ENCODE measurements at regions not wholly inside any gene's neighbourhood (a gene's known extent, or its start where the extent isn't known, plus 50 kb on each side); places are given as distances from the start of the nearest gene placed in this dataset.
"Not testable (repeated sequence)": the region's sequence is repeated elsewhere in the genome, so short reads cannot be mapped to it uniquely, and the experiment has no call there.

DNA sequence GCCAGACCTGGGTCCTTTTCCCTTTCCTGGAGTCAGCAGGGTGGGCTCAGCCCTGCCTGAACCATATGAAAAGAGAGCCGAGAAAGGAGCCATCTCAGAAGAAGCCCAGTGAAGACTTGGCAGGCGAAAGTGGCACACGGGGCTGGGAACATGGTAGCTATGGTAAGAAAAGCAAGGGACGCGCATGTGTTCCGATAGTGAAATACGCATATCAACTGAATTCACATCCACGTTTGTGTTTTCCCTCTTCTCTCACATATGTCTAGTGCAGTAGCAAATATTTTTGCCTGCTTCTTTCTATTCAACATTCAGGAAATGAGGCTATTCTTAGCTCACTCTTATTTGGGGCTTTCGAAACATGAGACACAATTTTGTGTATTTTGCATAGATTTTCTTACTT, 54.1 kb upstream of the PEG3 start:
- DNase-seq: no peak

DNA sequence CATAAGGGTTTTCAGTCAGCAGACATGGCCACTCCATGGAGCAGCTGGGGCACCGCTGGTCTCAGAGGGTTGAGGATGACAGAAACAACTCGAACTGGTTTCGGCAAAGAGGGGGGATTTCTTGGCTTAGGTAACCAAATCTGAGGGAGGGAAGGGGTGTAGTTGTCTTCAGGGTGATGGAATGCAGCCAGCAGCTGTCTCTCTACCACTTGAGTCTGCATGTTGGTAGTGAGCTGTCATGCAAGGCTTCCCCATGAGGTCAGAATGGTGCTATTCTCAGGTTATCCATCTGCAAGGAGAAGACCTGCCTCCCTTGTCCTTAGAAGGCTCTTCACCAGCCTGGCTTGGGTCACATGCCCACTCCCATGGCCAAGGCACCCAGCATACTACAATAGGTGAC, 55.6 kb upstream of the PEG3 start:
- DNase-seq: no peak

GRCh38 chr19:56899943-56900342, 59.4 kb upstream of the PEG3 start:
- DNase-seq: no peak

DNA sequence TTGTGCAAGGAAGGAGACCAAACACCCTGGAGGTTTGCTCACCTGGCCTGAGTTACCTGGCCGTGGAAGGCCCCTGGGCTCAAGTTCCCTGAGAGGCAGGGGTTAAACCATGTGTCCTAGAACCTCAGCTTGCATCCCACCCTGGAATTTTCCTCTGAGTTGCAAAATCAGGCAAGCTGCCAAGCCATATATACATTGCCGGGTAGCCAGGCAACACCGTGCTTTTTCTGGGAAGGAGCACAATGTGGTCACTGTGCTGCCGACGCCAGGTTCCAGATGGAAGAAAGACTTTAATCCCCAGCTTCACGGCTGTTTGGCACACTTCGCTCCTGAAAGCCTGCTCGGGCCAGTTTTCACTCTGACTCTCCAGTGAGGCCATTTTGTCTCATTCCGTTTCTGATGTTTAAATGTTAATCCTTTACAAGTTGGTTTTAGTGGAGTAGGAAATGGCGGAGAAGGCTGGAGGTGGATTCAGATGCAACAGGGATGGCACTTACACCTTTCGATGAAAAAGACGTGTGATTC, 60.1 kb upstream of the PEG3 start:
- peak; percentile 92 for DNase-seq

- peak; percentile 70 for DNase-seq
Measured at GRCh38 chr19:56905631-56906150, 65.2 kb upstream of the PEG3 start.

DNA sequence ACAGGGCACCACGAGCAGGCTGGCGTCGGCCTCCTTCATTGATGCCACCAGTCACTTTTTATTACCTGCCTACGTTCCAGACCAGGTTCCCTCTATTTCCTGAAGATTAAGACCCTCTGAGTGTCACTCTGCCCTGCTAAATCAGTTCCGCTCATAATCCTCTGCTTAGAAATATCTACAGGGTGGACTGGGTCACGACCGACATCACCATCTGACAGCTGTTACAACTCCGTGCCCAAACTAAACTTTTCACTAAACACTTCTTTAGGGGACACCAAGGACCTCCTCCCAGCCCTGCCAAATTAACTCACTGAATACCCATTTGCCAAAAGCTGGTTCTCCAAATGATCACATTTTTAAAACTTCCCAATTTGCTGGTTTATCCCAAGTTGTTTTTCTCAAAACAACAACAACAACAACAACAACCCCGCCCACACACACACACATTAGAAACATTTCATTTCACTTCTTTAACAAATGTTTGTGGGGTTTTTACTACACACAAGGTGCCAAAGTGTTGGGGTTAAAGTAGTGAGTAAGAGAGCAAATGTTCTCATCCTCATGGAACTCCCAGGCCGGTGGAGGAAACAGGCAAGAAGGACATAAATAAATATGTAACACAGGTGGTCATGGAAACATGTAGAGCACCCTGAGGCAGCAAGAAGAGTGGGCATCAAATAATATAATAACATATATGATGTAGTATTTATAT, 72.0 kb upstream of the PEG3 start:
- no peak for DNase-seq

DNA sequence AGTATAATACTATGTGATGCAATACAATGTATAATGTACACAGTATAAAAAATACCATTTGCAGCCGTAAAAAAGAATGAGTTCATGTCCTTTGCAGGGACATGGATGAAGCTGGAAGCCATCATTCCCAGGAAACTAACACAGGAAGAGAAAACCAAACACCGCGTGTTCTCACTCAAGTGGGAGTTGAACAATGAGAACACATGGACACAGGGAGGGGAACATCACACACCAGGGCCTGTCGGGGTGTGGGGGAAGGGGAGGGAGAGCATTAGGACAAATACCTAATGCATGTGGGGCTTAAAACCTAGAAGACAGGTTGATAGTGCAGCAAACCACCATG, 72.6 kb upstream of the PEG3 start:
- DNase-seq: not testable (repeated sequence)

- DNase-seq: no peak
Measured at GRCh38 chr19:56916528-56916927, 76.0 kb upstream of the PEG3 start.

- DNase-seq: no peak
Measured at GRCh38 chr19:56917529-56917928, 77.0 kb upstream of the PEG3 start.

DNA sequence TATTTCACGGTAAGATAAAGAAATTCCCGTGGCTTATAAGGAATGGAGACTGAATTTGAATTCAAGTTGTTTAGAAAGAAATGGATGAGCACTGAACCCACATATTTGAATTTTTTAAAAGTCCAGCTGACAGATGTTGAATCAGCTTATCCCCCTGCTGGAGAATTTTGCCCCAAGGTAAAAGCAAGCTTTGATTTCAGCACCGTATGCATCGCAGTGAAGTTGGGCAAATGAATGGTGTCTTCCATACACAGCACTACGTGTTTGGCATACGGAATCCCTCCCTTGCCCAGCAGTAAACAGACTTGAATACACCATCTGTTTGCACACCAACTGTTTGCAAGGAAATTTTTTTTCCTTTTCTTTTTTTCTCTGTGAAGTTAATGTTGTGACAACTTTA, 77.5 kb upstream of the PEG3 start:
- DNase-seq: no peak

GRCh38 chr19:56918682-56919307, 78.3 kb upstream of the PEG3 start:
- no peak for DNase-seq

GRCh38 chr19:56919308-56919995, 78.9 kb upstream of the PEG3 start:
- no peak for DNase-seq

- not testable (repeated sequence) for DNase-seq
Measured at GRCh38 chr19:56926094-56926493, 85.6 kb upstream of the PEG3 start.

GRCh38 chr19:56927294-56927693, 86.8 kb upstream of the PEG3 start:
- no peak for DNase-seq

DNA sequence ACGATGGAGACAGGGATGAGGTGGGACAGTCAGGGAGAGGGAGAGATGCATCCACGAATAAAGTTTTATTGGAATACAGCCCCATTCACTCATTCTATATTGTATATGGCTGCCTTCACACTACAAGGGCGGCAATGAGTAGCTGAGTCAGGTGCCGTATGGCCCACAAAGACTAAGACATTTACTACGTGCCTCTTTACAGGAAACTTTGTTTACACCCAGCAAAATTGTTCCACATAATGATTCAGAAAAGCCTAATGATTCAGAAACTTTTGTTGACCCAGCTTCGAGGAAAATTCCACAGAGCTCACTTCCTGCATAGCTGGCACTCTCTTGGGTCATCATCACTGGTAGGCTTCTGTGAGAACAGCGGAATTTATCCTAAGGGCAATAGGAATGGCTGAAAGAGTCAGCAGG, 87.3 kb upstream of the PEG3 start:
- DNase-seq: no peak

DNA sequence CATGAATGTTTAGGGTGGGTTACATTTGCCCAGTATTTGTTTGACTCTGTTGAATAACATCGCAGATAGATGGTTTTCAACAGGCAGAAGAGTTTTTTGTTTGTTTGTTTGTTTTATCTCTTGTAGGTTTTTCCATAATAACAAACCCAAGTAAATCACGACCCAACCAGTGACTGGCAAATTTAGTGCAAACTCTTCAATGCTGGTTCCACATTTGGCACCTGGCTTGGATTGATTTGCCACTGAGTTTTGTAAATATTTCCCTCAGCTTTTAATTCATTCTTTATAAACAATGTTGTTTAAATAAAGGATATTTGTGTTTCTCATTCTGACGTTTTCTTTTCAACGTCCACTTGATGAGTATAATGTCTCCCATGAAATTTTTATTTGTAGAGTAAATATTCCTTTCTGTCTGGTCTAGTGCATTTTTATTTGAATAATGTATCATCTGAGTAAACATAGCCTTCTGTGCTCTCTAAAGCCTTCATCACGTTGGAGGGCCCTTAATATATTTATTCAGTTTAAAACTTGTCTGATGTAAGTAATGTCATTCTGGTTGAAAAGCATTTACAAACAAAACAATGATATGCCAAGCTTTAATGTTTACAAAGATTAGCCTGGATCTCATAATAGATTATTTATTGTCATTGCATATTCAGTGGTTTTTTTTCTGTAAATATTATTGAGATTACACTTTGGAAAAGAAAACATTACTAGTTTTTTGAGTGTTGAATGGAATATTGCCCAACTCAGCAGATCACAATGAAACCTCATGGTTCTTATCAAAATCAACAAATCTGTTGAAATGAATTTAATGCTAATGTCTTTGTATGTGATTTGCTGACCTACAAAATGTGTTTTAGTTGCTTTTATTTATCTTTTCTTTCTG, 90.4 kb upstream of the PEG3 start:
- DNase-seq: no peak

GRCh38 chr19:56933014-56933705, 92.6 kb upstream of the PEG3 start:
- DNase-seq: no peak

DNA sequence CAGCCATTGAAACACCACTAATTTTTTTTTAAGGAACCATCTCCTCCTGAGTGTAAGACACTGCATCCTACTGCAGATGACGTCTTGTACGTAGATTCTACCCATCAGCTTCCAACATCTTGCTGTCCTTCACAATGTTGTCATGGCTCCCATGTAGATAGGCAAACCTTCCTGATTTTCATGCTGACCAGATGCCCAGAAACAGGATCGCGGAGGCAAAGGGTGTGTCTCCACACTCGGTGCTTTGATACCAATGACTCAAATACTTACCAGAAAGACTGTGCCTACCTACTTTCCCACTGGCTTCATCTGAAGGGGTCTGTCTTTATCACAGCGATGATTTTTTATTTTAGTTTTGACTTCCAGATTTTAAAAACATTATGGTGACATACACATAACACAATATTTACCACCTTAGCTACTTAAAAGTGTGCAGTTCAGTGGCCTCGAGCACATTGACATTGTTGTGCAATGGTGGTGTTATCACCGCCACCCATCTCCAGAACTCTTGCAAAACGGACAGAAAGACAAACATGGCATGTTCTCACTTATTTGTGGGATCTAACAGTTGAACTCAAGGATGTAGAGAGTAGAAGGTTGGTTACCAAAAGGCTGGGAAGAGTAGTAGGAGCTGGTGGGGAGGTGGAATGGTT, 94.0 kb upstream of the PEG3 start:
- DNase-seq: no peak

GRCh38 chr19:56939951-56940350, 99.4 kb upstream of the PEG3 start:
- no peak for DNase-seq

- peak; percentile 45 for DNase-seq
Measured at GRCh38 chr19:56942756-56943155, 102.2 kb upstream of the PEG3 start.

- DNase-seq: peak; percentile 36
Measured at GRCh38 chr19:56946159-56946558, 105.6 kb upstream of the PEG3 start.
